ENCODE measurements at regions not wholly inside any gene's neighbourhood (a gene's known extent, or its start where the extent isn't known, plus 50 kb on each side); places are given as distances from the start of the nearest gene placed in this dataset.

DNA sequence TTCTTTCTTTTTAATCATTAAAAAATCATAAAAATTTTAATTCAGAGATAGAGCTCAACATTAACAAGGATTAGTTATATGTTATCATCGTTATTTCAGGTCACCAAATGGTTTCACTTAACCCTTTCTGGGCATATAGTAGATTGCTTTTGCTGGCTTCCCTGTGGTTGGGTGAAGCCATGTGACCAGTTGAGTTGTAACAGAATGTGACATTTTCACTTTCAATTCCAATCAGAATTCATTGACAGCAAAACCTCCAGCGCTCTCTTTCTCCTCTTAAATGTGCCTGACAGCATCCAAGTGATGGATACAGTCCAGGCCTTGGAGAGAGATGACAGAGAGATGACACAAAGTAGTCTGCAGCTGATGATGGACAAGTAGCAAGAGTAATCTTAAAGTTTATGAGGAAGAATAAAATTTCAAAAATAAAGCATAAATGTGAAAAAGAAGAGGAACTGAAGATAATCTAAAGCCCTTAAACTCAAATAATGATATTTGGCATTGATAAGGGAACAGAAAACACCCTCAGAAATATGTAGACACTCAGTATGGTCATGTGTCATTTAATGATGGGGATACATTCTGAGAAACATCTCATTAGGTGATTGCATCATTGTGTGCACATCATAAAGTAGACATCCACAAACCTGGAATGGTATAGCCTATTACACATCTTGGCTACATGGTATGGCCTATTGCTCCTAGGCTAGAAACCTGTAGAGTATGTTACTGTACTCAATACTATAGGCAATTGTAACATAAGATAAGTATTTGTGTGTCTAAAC is 92.3 kb upstream of the QRFPR start:
- Mint-ChIP-seq H3K27me3 (no peaks in the 10 kb centered on the region), H3K27ac (peak overlapping the region in 1 of 2 donors; percentile 48), H3K4me3 (no peak overlapping the region), H3K9me3 (peaks cover 5 to 8% of the 10 kb centered on the region in 2 donors), H3K4me1 (no peaks in the 10 kb centered on the region)
- DNase-seq: no peak
- no peak for ATAC-seq

DNA sequence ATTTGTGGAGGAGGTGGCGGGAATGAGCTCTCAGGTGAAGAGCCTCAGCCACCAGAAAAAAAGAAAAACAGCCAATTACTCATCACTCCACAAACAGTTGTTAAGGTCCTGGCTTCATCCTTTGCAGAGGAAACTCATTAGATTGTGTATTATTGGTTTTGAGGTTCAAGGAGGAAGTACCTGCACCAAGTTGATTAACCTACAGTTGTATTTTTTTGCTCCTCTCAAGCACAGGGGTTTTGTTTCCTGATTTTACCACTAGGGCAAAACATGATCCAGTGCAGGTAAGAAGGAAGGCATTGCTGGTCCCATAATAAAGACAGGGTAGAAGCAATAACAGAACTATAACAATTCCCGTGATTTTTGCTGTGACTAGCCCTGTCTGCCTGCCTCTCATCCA is 84.0 kb upstream of the QRFPR start:
- no peaks in the 10 kb centered on the region for H3K4me1 Mint-ChIP-seq

DNA sequence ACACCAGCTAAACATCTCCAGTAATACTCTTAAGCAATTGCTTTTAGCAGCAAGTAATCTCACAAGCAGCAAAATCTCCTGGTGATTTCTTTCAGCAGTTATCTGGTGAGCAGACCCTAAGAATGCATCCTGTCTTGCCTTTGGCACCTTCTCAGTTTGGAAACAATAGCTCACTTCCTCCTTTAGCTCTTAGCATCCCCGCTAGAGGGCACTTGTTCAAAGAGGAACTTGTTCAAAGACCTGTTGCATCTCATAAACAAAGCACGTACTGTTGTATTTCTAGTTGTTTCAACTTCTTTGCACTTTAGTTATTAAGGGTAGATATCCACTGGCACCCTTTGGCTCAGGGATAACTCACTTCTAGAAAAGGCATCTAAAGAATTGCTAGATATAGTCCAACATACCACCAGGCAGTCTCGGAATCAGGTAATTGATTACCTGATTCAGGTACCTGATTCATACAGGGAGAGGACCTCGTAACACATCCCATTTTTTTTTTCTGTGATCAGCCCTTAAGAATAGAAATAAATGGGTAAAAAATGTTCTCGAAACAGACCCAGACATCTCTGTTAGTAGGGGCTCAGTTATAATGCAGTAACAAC is 81.9 kb upstream of the QRFPR start:
- Mint-ChIP-seq H3K27ac (no peak overlapping the region), H3K4me3 (no peak overlapping the region), H3K9me3 (peaks cover 12 to 14% of the 10 kb centered on the region in 2 donors), H3K27me3 (peaks cover 35% of the 10 kb centered on the region), H3K4me1 (no peaks in the 10 kb centered on the region)
- ATAC-seq (peak; percentile 82), DNase-seq (peak; percentile 33 to 43)

More for the DNA sequence above, 84.0 kb upstream of the QRFPR start:
- peaks cover 18 to 25% of the 10 kb centered on the region in 2 donors for H3K9me3 Mint-ChIP-seq
- DNase-seq (no peak), ATAC-seq (no peak)
- H3K27ac Mint-ChIP-seq: no peak overlapping the region
- H3K4me3 Mint-ChIP-seq: no peak overlapping the region
- peaks cover 27% of the 10 kb centered on the region for H3K27me3 Mint-ChIP-seq

DNA sequence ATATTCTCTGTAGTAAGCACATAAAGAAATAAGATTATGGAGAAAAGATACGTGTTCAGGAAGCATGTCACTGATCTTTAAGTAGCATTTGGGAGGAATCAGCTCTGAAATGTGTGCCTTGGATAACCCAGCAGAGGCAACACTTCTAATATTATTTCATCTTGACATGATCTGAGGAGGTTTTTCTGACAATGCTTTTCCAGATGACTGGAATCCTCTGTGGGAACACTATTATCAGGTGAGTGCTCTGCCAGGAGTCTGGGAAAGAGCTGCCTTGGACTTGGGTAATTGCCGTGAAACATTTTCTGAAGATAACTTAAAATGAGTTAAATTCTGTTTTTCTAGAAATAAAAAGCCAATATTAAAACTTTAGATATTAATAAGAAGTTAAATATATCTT is 78.2 kb upstream of the QRFPR start:
- Mint-ChIP-seq H3K9me3 (no peaks in the 10 kb centered on the region), H3K27me3 (peaks cover 27% of the 10 kb centered on the region), H3K27ac (no peak overlapping the region), H3K4me1 (no peaks in the 10 kb centered on the region), H3K4me3 (no peak overlapping the region)
- ATAC-seq: no peak
- DNase-seq: no peak

DNA sequence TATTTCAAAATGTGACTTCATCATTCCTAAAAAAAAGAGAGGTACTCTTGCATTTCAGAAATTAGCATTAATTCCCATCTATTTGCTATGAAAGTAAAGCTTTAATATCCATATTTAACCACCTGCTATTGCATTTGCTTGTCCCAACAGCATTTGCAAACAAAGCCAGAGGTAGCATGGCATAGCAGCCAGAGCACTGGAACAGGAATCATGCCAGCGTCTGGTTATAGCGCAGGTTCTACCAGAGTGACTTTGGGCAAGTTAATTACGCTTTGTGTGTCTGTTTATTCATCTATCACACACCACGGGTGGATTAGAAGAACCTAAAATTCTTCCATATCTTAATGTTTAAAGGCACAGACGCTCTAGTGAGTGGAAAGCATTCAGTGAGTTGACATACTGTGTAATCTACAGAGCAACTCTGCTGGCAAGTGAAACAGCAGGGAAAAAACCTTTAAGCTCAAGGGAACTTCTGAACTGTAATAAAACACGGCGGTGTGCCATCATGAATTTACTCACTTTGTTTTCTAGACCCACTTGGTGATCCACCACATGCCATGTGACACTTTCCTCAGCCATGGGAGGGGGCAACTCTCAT is 76.6 kb upstream of the QRFPR start:
- ATAC-seq (no peak), DNase-seq (no peak)
- no peak overlapping the region for H3K27ac Mint-ChIP-seq
- H3K9me3 Mint-ChIP-seq: no peaks in the 10 kb centered on the region
- H3K4me1 Mint-ChIP-seq: no peaks in the 10 kb centered on the region
- peaks cover 38% of the 10 kb centered on the region for H3K27me3 Mint-ChIP-seq
- no peak overlapping the region for H3K4me3 Mint-ChIP-seq

DNA sequence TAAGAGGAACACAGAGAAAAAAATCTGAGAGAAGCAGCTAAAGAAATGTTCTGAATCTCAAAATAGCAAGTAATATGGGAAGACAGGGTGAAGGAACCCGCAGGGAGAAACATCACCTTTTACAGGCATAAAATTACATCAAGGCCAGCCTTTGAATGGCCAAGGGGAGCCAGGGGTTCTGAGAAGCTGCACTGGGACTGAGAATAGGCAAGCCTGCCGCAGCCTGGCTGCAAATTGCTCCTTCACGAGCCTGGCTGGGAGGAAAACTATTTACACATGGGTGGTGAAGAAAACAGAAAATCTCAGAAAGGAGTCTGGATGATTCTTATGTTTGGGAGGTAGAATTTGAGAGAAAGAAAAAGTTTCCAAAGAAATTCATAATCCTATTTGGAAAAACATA is 74.5 kb upstream of the QRFPR start:
- Mint-ChIP-seq H3K4me1 (no peaks in the 10 kb centered on the region), H3K9me3 (no peaks in the 10 kb centered on the region), H3K27me3 (peaks cover 41% of the 10 kb centered on the region), H3K27ac (no peak overlapping the region), H3K4me3 (no peak overlapping the region)
- DNase-seq (no peak), ATAC-seq (no peak)

DNA sequence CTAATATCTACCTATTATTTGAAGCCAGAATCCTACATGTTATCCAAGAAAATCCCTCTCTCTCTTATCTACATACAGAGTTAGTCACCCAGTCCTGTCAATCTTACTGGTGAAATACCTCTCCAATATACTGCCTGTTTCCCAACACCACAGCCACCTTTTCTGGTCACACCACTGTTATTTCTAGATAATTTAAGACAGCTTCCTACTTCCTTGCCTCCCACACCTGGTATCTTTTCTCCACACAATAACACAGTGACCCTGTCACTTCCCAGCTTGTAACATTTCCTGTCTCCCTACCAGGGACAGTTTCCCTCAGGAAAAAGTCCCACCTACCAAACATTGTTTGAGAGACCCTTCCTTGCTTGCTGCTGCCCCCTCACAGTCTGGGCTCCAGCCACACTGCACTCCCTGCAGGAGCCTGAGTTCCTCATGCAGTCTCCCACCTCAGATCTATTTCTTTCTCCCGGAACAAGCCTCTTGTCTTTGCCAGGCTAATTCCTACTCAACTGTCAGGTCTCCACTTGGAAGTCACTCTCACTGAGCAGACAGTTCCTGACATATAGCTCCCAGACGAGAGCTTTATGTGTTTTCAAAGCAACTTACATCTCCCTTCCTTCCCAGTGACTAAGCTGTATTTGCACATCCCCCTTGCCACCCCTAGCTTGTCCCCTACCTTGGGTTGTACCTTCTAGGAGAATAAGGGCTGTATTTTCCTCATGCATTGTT is 73.6 kb upstream of the QRFPR start:
- DNase-seq (no peak), ATAC-seq (peak; percentile 26)
- H3K27ac Mint-ChIP-seq: no peak overlapping the region
- no peaks in the 10 kb centered on the region for H3K9me3 Mint-ChIP-seq
- no peak overlapping the region for H3K4me3 Mint-ChIP-seq
- peaks cover 41% of the 10 kb centered on the region for H3K27me3 Mint-ChIP-seq
- no peaks in the 10 kb centered on the region for H3K4me1 Mint-ChIP-seq

GRCh38 chr4:121451310-121451709 is 70.5 kb upstream of the QRFPR start:
- no peak overlapping the region for H3K4me3 Mint-ChIP-seq
- no peak for ATAC-seq

DNA sequence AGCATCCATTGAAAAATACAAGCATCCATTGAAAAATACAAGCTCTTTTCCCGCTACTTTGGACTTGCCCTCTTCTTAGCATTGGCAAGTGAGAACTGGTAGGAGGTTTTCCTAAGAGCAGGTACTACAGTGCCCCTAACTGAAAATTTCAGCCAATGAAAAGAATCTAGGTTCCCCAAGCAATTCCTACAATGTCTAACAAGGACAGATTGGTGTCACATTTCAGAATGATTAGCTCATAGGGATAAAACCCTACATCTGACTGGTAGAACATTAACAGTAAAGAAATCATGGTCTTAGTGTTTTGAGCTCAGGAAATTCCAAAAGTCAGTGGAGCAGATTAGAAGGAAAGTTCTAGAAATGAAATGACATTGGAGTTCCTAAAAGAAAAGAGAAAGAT is 68.6 kb upstream of the QRFPR start:
- ATAC-seq (no peak), DNase-seq (no peak)
- no peak overlapping the region for H3K4me3 Mint-ChIP-seq
- no peaks in the 10 kb centered on the region for H3K9me3 Mint-ChIP-seq
- no peaks in the 10 kb centered on the region for H3K4me1 Mint-ChIP-seq
- peaks cover 22% of the 10 kb centered on the region for H3K27me3 Mint-ChIP-seq
- H3K27ac Mint-ChIP-seq: no peak overlapping the region

More at GRCh38 chr4:121451310-121451709, 70.5 kb upstream of the QRFPR start:
- Mint-ChIP-seq H3K4me1 (no peaks in the 10 kb centered on the region), H3K27me3 (peaks cover 33% of the 10 kb centered on the region), H3K9me3 (no peaks in the 10 kb centered on the region), H3K27ac (no peak overlapping the region)
- DNase-seq: no peak

DNA sequence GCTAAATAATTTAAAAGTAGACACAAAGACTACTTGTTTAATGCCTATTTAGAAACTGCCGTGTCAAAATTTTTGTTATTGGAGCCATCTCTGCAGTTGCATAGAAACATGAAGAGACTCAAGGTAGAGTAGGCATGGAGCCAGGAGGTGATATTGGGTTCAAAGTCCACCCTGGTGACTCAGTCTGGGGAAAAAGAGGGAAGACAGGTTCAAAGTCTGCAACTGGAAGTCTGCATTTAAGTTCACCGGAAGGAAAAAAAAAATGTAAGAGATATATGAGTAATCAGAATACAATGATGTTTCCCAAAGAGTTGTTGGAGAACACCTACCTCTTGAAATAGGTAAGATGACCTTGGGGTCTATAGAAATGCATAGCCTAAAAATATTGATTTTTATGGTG is 67.4 kb upstream of the QRFPR start:
- Mint-ChIP-seq H3K27me3 (peaks cover 12% of the 10 kb centered on the region), H3K4me3 (no peak overlapping the region), H3K4me1 (no peaks in the 10 kb centered on the region), H3K27ac (no peak overlapping the region), H3K9me3 (no peaks in the 10 kb centered on the region)
- ATAC-seq: no peak
- DNase-seq: no peak

DNA sequence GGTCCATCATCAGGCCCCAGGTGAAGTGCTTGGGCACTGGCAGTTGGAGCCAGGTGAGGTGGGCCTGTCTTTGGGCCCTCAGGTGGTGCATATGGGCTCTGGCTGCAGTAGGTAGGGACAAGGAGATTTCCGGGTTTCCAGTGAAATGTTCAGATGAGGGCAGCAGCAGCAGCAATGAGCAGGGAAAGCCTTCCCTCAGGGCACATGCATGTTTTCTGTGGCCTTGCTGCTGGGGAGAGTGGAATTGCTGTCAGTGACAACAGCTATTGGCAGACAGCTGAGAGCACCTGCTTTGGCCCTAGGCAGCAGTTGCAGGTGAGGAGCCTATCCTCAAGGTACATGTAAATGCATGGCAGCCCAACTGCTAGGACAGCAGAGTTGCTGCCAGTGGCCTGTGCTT is 58.9 kb upstream of the QRFPR start:
- DNase-seq (no peak), ATAC-seq (no peak)
- H3K4me3 Mint-ChIP-seq: no peak overlapping the region
- no peak overlapping the region for H3K27ac Mint-ChIP-seq
- H3K4me1 Mint-ChIP-seq: no peaks in the 10 kb centered on the region
- peaks cover 20% of the 10 kb centered on the region for H3K27me3 Mint-ChIP-seq
- peaks cover 19 to 53% of the 10 kb centered on the region in 2 donors for H3K9me3 Mint-ChIP-seq

All from stimulated activated naive CD8-positive, alpha-beta T cell treated with anti-CD3 and anti-CD28 coated beads, Interleukin-15, amount 100 ng/mL, for 72 hours (primary cell).